Peyer's patch (tissue), 4 donors: ENCODE measurements at regions not wholly inside any gene's neighbourhood (a gene's known extent, or its start where the extent isn't known, plus 50 kb on each side); places are given as distances from the start of the nearest gene placed in this dataset.

Experiments
- DNase-seq, 3 donors: peaks; one replicate each; pipeline ENCODE4 v3.0.0-alpha.2; 2017 to 2019
- H3K27ac ChIP-seq, 4 donors: fragments of 200-600 bp; sonication (generic); one replicate each; pipeline ENCODE4 v1.5.1; 2016 to 2019
- H3K27me3 ChIP-seq, 2 donors: fragments of 200-600 bp; sonication (generic); one replicate each; pipeline ENCODE4 v1.5.1; 2019
- H3K36me3 ChIP-seq, 3 donors: fragments of 200-600 bp; sonication (generic); one replicate each; pipeline ENCODE4 v1.5.1; 2016 to 2019
- H3K4me1 ChIP-seq, 4 donors: fragments of 200-600 bp; sonication (generic); one replicate each; pipeline ENCODE4 v1.5.1; 2016 to 2019
- H3K4me3 ChIP-seq, 4 donors: fragments of 200-600 bp; sonication (generic); 1 replicate in 3 of 4; 2 replicates in 1 of 4; pipeline ENCODE4 v1.5.1; 2016 to 2019; ENCODE audit warnings: mild to moderate bottlenecking in 1 of 4
- H3K9me3 ChIP-seq, 4 donors: fragments of 200-600 bp; sonication (generic); one replicate each; pipeline ENCODE4 v1.5.1; 2016 to 2019; ENCODE audit warnings: mild to moderate bottlenecking in 1 of 4
- CTCF ChIP-seq, 6 experiments: fragments of 450-650 bp in 4 of 6; fragments of 200-600 bp in 2 of 6; sonication (generic) in 1 of 6; IDR thresholded peaks; one replicate each; pipeline ENCODE4 v1.5.1; 2017 to 2019; ENCODE audit warnings: antibody characterized with exemption in 6 of 6, mild to moderate bottlenecking in 3 of 6, moderate library complexity in 1 of 6
- POLR2A ChIP-seq, 2 donors: fragments of 450-650 bp; IDR thresholded peaks; one replicate each; pipeline ENCODE4 v1.5.1; 2017; ENCODE audit warnings: antibody characterized with exemption in 2 of 2, mild to moderate bottlenecking in 2 of 2, moderate library complexity in 2 of 2

GRCh38 chr14:97902630-97903029 lies 1105.4 kb downstream of the VRK1 start:
- H3K4me1 ChIP-seq, result no peaks in the 10 kb centered on the region
- H3K27ac ChIP-seq, result no peak overlapping the region
- TF ChIP-seq CTCF (IDR thresholded peaks at IDR 0.05), result no peak
- no peak for TF ChIP-seq POLR2A (IDR thresholded peaks at IDR 0.05)
- no peak for DNase-seq
- H3K36me3 ChIP-seq, result no peaks in the 10 kb centered on the region
- H3K27me3 ChIP-seq, result no peaks in the 10 kb centered on the region
- no peak overlapping the region for H3K4me3 ChIP-seq
- H3K9me3 ChIP-seq, result no peaks in the 10 kb centered on the region

GRCh38 chr14:97903821-97904220 lies 1106.6 kb downstream of the VRK1 start:
- H3K9me3 ChIP-seq, result no peaks in the 10 kb centered on the region
- TF ChIP-seq POLR2A (IDR thresholded peaks at IDR 0.05), result no peak
- no peak for TF ChIP-seq CTCF (IDR thresholded peaks at IDR 0.05)
- H3K36me3 ChIP-seq, result no peaks in the 10 kb centered on the region
- DNase-seq, result no peak
- H3K27ac ChIP-seq, result no peak overlapping the region
- H3K4me3 ChIP-seq, result no peak overlapping the region
- H3K27me3 ChIP-seq, result no peaks in the 10 kb centered on the region
- H3K4me1 ChIP-seq, result no peaks in the 10 kb centered on the region

GRCh38 chr14:97912217-97912616 lies 1115.0 kb downstream of the VRK1 start:
- TF ChIP-seq CTCF (IDR thresholded peaks at IDR 0.05), result no peak
- TF ChIP-seq POLR2A (IDR thresholded peaks at IDR 0.05), result no peak
- Histone ChIP-seq H3K4me1 (no peaks in the 10 kb centered on the region), H3K9me3 (no peaks in the 10 kb centered on the region), H3K36me3 (no peaks in the 10 kb centered on the region), H3K4me3 (no peak overlapping the region), H3K27ac (no peak overlapping the region), H3K27me3 (no peaks in the 10 kb centered on the region)
- DNase-seq, result no peak

- no peak overlapping the region for H3K27ac ChIP-seq
- no peaks in the 10 kb centered on the region for H3K27me3 ChIP-seq
- no peak for DNase-seq
- no peak overlapping the region for H3K4me3 ChIP-seq
- H3K4me1 ChIP-seq, result no peaks in the 10 kb centered on the region
- no peaks in the 10 kb centered on the region for H3K36me3 ChIP-seq
- TF ChIP-seq CTCF (IDR thresholded peaks at IDR 0.05) (no peak), POLR2A (IDR thresholded peaks at IDR 0.05) (no peak)
- no peaks in the 10 kb centered on the region for H3K9me3 ChIP-seq
Observed at GRCh38 chr14:97916100-97916499, 1118.9 kb downstream of the VRK1 start.

GRCh38 chr14:97916669-97917568 lies 1119.7 kb downstream of the VRK1 start:
- DNase-seq, result no peak
- Histone ChIP-seq H3K9me3 (no peaks in the 10 kb centered on the region), H3K4me1 (no peaks in the 10 kb centered on the region), H3K27me3 (no peaks in the 10 kb centered on the region), H3K27ac (no peak overlapping the region), H3K36me3 (no peaks in the 10 kb centered on the region), H3K4me3 (no peak overlapping the region)
- TF ChIP-seq CTCF (IDR thresholded peaks at IDR 0.05) (no peak), POLR2A (IDR thresholded peaks at IDR 0.05) (no peak)
